GM06990 (cell line): ENCODE measurements at regions not wholly inside any gene's neighbourhood (a gene's known extent, or its start where the extent isn't known, plus 50 kb on each side); places are given as distances from the start of the nearest gene placed in this dataset.
"Not testable (repeated sequence)": the region's sequence is repeated elsewhere in the genome, so short reads cannot be mapped to it uniquely, and the experiment has no call there.

Experiments
- DNase-seq: peaks from one replicate; pipeline ENCODE4 v3.0.0-alpha.2; 2011; ENCODE audit not compliant: insufficient read length; ENCODE audit errors: extremely low read depth
- H3K27me3 ChIP-seq: replicated peaks from 2 replicates; pipeline ENCODE4 v1.6.0; 2011; ENCODE audit warnings: low read length; ENCODE audit not compliant: control insufficient read depth, insufficient read depth
- H3K36me3 ChIP-seq: 2 replicates; pipeline ENCODE4 v1.5.1; 2011; ENCODE audit warnings: low read length; ENCODE audit not compliant: control insufficient read depth, insufficient read depth
- H3K4me3 ChIP-seq: replicated peaks from 2 replicates; pipeline ENCODE4 v1.5.1; 2011; ENCODE audit warnings: low read depth, mild to moderate bottlenecking, control low read depth, low read length
- TF ChIP-seq, protein P1 (sequence below): IDR thresholded peaks from 2 replicates; pipeline ENCODE4 v1.5.1; 2011; ENCODE audit warnings: low read length, control low read depth, mild to moderate bottlenecking, inconsistent platforms; ENCODE audit not compliant: insufficient read depth, poor library complexity, severe bottlenecking

DNA sequence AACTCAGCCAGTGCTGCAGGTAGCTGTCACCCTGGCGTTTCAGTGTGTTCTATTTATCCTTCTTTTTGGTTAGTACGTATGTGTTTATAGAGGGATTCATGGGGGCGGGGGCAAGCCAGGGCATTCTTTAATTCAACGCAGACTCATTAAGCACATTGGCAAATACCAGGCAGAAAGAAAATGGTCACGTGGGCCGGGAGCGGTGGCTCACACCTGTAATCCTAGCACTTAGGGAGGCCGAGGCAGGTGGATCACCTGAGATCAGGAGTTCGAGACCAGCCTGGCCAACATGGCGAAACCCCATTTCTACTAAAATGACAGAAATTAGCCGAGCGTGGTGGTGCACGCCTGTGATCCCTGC, 69.1 kb downstream of the HAPSTR1 start:
- no peaks in the 10 kb centered on the region for H3K27me3 ChIP-seq
- TF ChIP-seq, protein P1, sequence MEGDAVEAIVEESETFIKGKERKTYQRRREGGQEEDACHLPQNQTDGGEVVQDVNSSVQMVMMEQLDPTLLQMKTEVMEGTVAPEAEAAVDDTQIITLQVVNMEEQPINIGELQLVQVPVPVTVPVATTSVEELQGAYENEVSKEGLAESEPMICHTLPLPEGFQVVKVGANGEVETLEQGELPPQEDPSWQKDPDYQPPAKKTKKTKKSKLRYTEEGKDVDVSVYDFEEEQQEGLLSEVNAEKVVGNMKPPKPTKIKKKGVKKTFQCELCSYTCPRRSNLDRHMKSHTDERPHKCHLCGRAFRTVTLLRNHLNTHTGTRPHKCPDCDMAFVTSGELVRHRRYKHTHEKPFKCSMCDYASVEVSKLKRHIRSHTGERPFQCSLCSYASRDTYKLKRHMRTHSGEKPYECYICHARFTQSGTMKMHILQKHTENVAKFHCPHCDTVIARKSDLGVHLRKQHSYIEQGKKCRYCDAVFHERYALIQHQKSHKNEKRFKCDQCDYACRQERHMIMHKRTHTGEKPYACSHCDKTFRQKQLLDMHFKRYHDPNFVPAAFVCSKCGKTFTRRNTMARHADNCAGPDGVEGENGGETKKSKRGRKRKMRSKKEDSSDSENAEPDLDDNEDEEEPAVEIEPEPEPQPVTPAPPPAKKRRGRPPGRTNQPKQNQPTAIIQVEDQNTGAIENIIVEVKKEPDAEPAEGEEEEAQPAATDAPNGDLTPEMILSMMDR, result no peak
- no peaks in the 10 kb centered on the region for H3K36me3 ChIP-seq
- H3K4me3 ChIP-seq, result no peak overlapping the region
- no peak for DNase-seq

DNA sequence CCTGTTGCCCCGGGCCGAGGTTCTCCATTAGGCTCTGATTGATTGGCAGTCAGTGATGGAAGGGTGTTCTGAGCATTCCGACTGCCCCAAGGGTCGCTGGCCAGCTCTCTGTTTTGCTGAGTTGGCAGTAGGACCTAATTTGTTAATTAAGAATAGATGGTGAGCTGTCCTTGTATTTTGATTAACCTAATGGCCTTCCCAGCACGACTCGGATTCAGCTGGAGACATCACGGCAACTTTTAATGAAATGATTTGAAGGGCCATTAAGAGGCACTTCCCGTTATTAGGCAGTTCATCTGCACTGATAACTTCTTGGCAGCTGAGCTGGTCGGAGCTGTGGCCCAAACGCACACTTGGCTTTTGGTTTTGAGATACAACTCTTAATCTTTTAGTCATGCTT, 74.2 kb downstream of the HAPSTR1 start:
- no peaks in the 10 kb centered on the region for H3K36me3 ChIP-seq
- H3K4me3 ChIP-seq, result no peak overlapping the region
- no peak for DNase-seq
- H3K27me3 ChIP-seq, result peaks cover 2% of the 10 kb centered on the region; the same call in 1 of the 2 replicates
- TF ChIP-seq, protein P1, result no peak

DNA sequence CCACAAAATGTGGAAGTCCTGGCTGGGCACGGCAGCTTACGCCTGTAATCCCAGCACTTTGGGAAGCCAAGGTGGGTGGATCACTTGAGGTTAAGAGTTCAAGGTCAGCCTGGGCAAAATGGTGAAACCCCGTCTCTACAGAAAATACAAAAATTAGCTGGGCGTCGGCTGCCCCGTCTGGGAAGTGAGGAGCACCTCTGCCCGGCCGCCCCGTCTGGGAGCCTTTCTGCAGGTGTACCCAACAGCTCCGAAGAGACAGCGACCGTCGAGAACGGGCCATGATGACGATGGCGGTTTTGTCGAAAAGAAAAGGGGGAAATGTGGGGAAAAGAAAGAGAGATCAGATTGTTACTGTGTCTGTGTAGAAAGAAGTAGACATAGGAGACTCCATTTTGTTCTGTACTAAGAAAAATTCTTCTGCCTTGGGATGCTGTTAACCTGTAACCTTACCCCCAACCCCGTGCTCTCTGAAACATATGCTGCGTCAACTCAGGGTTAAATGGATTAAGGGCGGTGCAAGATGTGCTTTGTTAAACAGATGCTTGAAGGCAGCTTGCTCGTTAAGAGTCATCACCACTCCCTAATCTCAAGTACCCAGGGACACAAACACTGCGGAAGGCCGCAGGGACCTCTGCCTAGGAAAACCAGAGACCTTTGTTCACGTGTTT, 75.0 kb downstream of the HAPSTR1 start:
- not testable (repeated sequence) for H3K4me3 ChIP-seq, H3K27me3 ChIP-seq, H3K36me3 ChIP-seq, DNase-seq

DNA sequence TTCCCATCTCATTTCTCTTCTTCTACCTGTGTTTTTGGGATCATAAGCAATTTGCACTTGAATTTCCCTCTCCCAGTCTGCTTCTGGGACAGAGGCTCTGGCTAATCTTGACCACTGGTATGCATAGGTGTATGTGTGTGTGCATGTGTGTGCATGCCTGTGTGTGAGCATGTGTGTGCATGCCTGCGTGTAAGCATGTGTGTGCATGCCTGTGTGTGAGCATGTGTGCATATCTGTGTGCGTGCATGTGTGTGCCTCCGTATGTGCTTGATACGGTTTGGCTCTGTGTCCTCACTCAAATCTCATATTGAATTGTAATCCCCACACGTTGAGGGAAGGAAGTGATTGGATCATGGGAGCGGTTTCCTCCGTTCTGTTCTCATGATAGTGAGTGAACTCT, 77.7 kb downstream of the HAPSTR1 start:
- Histone ChIP-seq H3K36me3 (no peaks in the 10 kb centered on the region), H3K4me3 (no peak overlapping the region), H3K27me3 (peaks cover 3% of the 10 kb centered on the region)
- DNase-seq, result no peak
- TF ChIP-seq, protein P1, result no peak

DNA sequence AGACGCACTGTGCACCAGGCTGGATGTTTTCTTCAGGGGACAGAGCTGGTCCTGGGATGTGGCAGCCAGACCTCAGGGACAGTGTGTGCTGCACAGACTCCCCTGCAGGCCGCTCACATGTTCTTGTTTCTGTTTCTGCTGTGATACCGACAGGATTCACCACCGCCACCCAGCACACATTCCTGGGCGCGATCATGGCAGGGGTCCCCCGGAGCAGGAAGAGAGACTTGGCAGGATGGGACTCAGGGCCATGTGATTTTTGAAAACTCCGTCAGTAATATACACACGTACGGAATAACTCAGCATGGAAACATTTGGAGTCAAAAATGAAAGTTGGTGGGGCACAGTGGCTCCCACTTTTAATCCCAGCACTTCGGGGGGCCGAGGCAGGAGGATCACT, 79.0 kb downstream of the HAPSTR1 start:
- Histone ChIP-seq H3K4me3 (no peak overlapping the region), H3K27me3 (peaks cover 3% of the 10 kb centered on the region), H3K36me3 (no peaks in the 10 kb centered on the region)
- TF ChIP-seq, protein P1, result no peak
- DNase-seq, result no peak

DNA sequence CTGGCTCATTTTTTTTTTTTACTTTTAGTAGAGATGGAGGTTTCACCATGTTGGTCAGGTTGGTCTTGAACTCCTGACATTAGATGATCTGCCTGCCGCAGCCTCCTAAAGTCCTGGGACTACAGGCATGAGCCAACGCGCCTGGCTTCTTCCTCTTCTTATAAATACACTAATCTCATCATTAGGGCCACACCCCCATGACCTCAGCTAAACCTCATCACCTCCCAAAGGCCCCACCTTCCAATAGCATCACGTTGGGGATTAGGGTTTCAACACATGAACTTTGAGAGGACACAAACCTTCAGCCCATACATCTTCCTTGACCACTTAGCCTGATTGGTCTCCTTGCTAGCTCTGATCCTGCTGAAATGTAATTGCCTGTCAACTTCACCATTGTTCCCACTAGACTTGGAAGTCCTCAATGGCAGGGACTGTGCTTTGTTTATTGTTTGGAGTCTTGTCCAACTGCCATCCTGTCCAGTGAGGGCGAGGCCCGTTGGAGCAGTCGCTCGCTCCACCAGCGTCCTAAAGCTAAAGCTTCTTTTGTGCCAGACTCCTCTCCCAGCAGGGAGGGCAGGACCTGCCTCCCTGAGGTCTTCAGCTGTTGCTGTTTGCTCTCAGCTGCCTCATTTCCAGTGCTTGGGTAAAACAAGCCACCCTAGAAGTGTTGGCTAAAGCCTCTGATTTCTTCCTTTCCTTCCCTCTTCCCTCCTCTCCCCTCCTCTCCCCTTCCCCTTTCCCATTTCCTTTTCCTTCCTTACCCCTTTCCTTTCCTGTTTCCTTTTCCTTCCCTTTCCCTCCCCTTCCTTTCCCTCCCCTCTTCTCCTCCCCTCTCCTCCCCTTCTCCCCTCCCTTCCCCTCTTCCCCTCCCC, 85.3 kb downstream of the HAPSTR1 start:
- TF ChIP-seq, protein P1, result no peak
- H3K27me3 ChIP-seq, result peaks cover 1% of the 10 kb centered on the region; the same call in 1 of the 2 replicates
- DNase-seq, result no peak

More for the DNA sequence above, 85.3 kb downstream of the HAPSTR1 start:
- no peaks in the 10 kb centered on the region for H3K36me3 ChIP-seq
- H3K4me3 ChIP-seq, result no peak overlapping the region
